Hepatocyte (in vitro differentiated cells): ENCODE measurements at regions not wholly inside any gene's neighbourhood (a gene's known extent, or its start where the extent isn't known, plus 50 kb on each side); places are given as distances from the start of the nearest gene placed in this dataset.

ENCODE experiments used
- DNase-seq: peaks from one replicate; pipeline ENCODE4 v3.0.0-alpha.2; 2016; ENCODE audit warnings: low spot score
- H2AFZ ChIP-seq: fragments of 200-600 bp; sonication (generic); 2 replicates; pipeline ENCODE4 v1.6.0; 2016; ENCODE audit warnings: antibody characterized with exemption, mild to moderate bottlenecking
- H3K27ac ChIP-seq: fragments of 200-600 bp; sonication (generic); 2 replicates; pipeline ENCODE4 v1.5.1; 2016; ENCODE audit warnings: mild to moderate bottlenecking
- H3K27me3 ChIP-seq: fragments of 200-600 bp; sonication (generic); 2 replicates; pipeline ENCODE4 v1.6.1; 2016
- H3K36me3 ChIP-seq: fragments of 200-600 bp; sonication (generic); replicated peaks from 2 replicates; pipeline ENCODE4 v1.5.1; 2016; ENCODE audit warnings: low read depth; ENCODE audit not compliant: insufficient read depth
- H3K4me1 ChIP-seq: fragments of 200-600 bp; sonication (generic); 2 replicates; pipeline ENCODE4 v1.5.1; 2016; ENCODE audit warnings: mild to moderate bottlenecking, moderate library complexity; ENCODE audit not compliant: insufficient read depth
- H3K4me2 ChIP-seq: fragments of 200-600 bp; sonication (generic); 2 replicates; pipeline ENCODE4 v1.6.0; 2016
- H3K4me3 ChIP-seq: fragments of 200-600 bp; sonication (generic); 2 replicates; pipeline ENCODE4 v1.5.1; 2016; ENCODE audit warnings: mild to moderate bottlenecking
- H3K79me2 ChIP-seq: fragments of 200-600 bp; sonication (generic); 2 replicates; pipeline ENCODE4 v1.6.0; 2017; ENCODE audit warnings: mild to moderate bottlenecking
- H3K9me2 ChIP-seq: fragments of 200-600 bp; sonication (generic); replicated peaks from 2 replicates; pipeline ENCODE4 v1.6.0; 2017; ENCODE audit warnings: mild to moderate bottlenecking; ENCODE audit not compliant: insufficient read depth
- H3K9me3 ChIP-seq: fragments of 200-600 bp; sonication (generic); 2 replicates; pipeline ENCODE4 v1.5.1; 2016; ENCODE audit warnings: low read depth, mild to moderate bottlenecking
- H4K20me1 ChIP-seq: fragments of 200-600 bp; sonication (generic); 2 replicates; pipeline ENCODE4 v1.6.0; 2016; ENCODE audit warnings: mild to moderate bottlenecking; ENCODE audit not compliant: insufficient read depth, poor library complexity, severe bottlenecking
- CTCF ChIP-seq: fragments of 200-600 bp; sonication (generic); IDR thresholded peaks from 2 replicates; pipeline ENCODE4 v1.5.1; 2016; ENCODE audit warnings: antibody characterized with exemption, mild to moderate bottlenecking; ENCODE audit not compliant: poor library complexity
- EZH2 ChIP-seq: fragments of 200-600 bp; sonication (generic); IDR thresholded peaks from 2 replicates; pipeline ENCODE4 v1.6.1; 2016; ENCODE audit warnings: antibody characterized with exemption, mild to moderate bottlenecking, borderline replicate concordance
- EZH2phosphoT487 ChIP-seq: fragments of 200-600 bp; sonication (generic); IDR thresholded peaks from one replicate; pipeline ENCODE4 v1.6.1; 2018; ENCODE audit warnings: antibody characterized with exemption, mild to moderate bottlenecking, low read depth, moderate library complexity; ENCODE audit not compliant: unreplicated experiment, severe bottlenecking
- WGBS: methylation state at CpG from one replicate; pipeline ENCODE4 v1.1.6; 2016; ENCODE audit warnings: low lambda C conversion rate; ENCODE audit errors: missing lambda C conversion rate; 5-methylcytosine and 5-hydroxymethylcytosine counted together

- no peak for DNase-seq
- no peaks in the 10 kb centered on the region for H3K36me3 ChIP-seq
- H4K20me1 ChIP-seq, result no peaks in the 10 kb centered on the region
- H3K9me3 ChIP-seq, result no peaks in the 10 kb centered on the region
- H3K4me2 ChIP-seq, result no peak overlapping the region
- H3K79me2 ChIP-seq, result no peaks in the 10 kb centered on the region
- 78% methylated on average over 2 of the region's 2 CpGs for WGBS
- H2AFZ ChIP-seq, result no peak overlapping the region
- H3K27ac ChIP-seq, result no peak overlapping the region
- no peaks in the 10 kb centered on the region for H3K9me2 ChIP-seq
- no peak overlapping the region for H3K4me3 ChIP-seq
- H3K4me1 ChIP-seq, result no peaks in the 10 kb centered on the region
- H3K27me3 ChIP-seq, result no peaks in the 10 kb centered on the region
- no peak for TF ChIP-seq CTCF
- no peak for TF ChIP-seq EZH2phosphoT487
- TF ChIP-seq EZH2, result no peak
Observed at GRCh38 chr6:100988391-100988984, 107.4 kb upstream of the ASCC3 start.

DNA sequence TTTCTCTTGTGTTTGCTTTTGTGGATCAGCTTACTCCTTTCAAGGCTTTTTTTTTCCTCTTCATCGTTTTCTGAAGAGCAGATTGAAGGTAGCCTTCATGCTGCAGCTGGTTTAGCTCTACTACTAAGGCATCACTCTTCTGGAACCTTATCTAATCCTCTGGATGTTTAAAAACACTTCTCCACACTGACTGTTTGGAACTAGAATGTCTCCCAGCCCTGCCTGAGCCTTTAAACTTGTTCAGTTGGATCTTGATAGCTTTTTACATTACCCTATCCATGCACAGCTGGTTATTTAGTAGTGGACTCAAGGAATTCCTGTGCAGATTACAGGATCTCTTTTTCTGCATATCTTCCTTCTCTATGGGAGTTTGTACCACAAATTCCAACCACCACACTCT is 108.9 kb upstream of the ASCC3 start:
- no peak overlapping the region for H3K27ac ChIP-seq
- no peaks in the 10 kb centered on the region for H3K27me3 ChIP-seq
- H3K4me2 ChIP-seq, result no peak overlapping the region
- H4K20me1 ChIP-seq, result no peaks in the 10 kb centered on the region
- 30% methylated on average over 1 of the region's 1 CpG for WGBS
- H3K9me3 ChIP-seq, result no peaks in the 10 kb centered on the region
- no peaks in the 10 kb centered on the region for H3K9me2 ChIP-seq
- H3K79me2 ChIP-seq, result no peaks in the 10 kb centered on the region
- no peaks in the 10 kb centered on the region for H3K36me3 ChIP-seq
- H2AFZ ChIP-seq, result no peak overlapping the region
- H3K4me1 ChIP-seq, result no peaks in the 10 kb centered on the region
- no peak for TF ChIP-seq EZH2phosphoT487
- TF ChIP-seq EZH2, result no peak
- no peak for TF ChIP-seq CTCF
- H3K4me3 ChIP-seq, result no peak overlapping the region
- DNase-seq, result no peak

DNA sequence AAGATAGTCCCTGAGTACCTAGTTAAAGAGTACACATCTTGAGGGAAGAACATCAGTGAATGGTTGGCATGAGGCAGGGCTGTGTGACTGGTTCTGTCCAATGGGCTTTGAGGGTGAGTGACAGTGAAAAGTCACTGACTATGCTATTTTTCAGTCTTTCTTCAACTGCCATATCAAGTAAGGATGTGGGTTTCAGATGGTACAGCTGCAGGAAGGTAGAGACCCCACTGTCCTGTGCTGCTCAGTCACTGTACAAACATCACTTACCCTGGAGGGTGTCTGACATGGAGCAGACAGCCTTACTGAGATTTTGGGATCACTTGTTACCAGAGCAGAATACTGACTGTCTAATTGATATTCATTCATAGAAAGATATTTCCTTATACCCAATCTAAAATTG is 115.3 kb upstream of the ASCC3 start:
- Histone ChIP-seq H3K9me3 (no peaks in the 10 kb centered on the region), H3K4me2 (no peak overlapping the region), H4K20me1 (no peaks in the 10 kb centered on the region), H2AFZ (no peak overlapping the region), H3K27ac (no peak overlapping the region), H3K27me3 (no peaks in the 10 kb centered on the region), H3K9me2 (no peaks in the 10 kb centered on the region), H3K79me2 (no peaks in the 10 kb centered on the region), H3K36me3 (no peaks in the 10 kb centered on the region), H3K4me1 (no peaks in the 10 kb centered on the region), H3K4me3 (no peak overlapping the region)
- DNase-seq, result no peak
- TF ChIP-seq EZH2phosphoT487, result no peak
- no peak for TF ChIP-seq CTCF
- no peak for TF ChIP-seq EZH2

GRCh38 chr6:100998111-100998510 is 117.0 kb upstream of the ASCC3 start:
- no peaks in the 10 kb centered on the region for H3K9me2 ChIP-seq
- no peak overlapping the region for H3K4me2 ChIP-seq
- H3K27me3 ChIP-seq, result no peaks in the 10 kb centered on the region
- no peak overlapping the region for H2AFZ ChIP-seq
- H3K79me2 ChIP-seq, result no peaks in the 10 kb centered on the region
- peaks cover 2% of the 10 kb centered on the region for H3K9me3 ChIP-seq
- DNase-seq, result no peak
- no peak overlapping the region for H3K4me3 ChIP-seq
- no peak for TF ChIP-seq EZH2phosphoT487
- TF ChIP-seq EZH2, result no peak
- TF ChIP-seq CTCF, result no peak
- H4K20me1 ChIP-seq, result no peaks in the 10 kb centered on the region
- no peak overlapping the region for H3K27ac ChIP-seq
- no peaks in the 10 kb centered on the region for H3K36me3 ChIP-seq
- WGBS, result 84% methylated on average over 3 of the region's 3 CpGs
- H3K4me1 ChIP-seq, result no peaks in the 10 kb centered on the region
